ENCODE measurements at regions not wholly inside any gene's neighbourhood (a gene's known extent, or its start where the extent isn't known, plus 50 kb on each side); places are given as distances from the start of the nearest gene placed in this dataset.

GRCh38 chr2:120674246-120675170 is 61.2 kb upstream of the GLI2 start:
- FAIRE-seq (no peak), DNase-seq (ENCODE audit: extremely low spot score, insufficient read length, low read depth) (no peak)

- DNase-seq (ENCODE audit: extremely low spot score, insufficient read length, low read depth) (peak; percentile 37), FAIRE-seq (peak; percentile 59)
These were observed 60.1 kb upstream of the GLI2 start for GRCh38 chr2:120675460-120676130.

- FAIRE-seq (no peak), DNase-seq (ENCODE audit: extremely low spot score, insufficient read length, low read depth) (no peak)
These were observed 58.4 kb upstream of the GLI2 start for GRCh38 chr2:120677221-120677620.

GRCh38 chr2:120677696-120678247 is 57.9 kb upstream of the GLI2 start:
- FAIRE-seq (no peak), DNase-seq (ENCODE audit: extremely low spot score, insufficient read length, low read depth) (no peak)

GRCh38 chr2:120678251-120678650 is 57.4 kb upstream of the GLI2 start:
- no peak for DNase-seq (ENCODE audit: extremely low spot score, insufficient read length, low read depth)
- FAIRE-seq: no peak

- no peak for DNase-seq (ENCODE audit: extremely low spot score, insufficient read length, low read depth)
These were observed 56.7 kb upstream of the GLI2 start for GRCh38 chr2:120678926-120679325.

GRCh38 chr2:120679526-120679925 is 56.1 kb upstream of the GLI2 start:
- no peak for FAIRE-seq
- DNase-seq (ENCODE audit: extremely low spot score, insufficient read length, low read depth): no peak

More at GRCh38 chr2:120678926-120679325, 56.7 kb upstream of the GLI2 start:
- FAIRE-seq: no peak

- FAIRE-seq: peak; percentile 88
- DNase-seq (ENCODE audit: extremely low spot score, insufficient read length, low read depth): peak; percentile 52
These were observed 55.4 kb upstream of the GLI2 start for GRCh38 chr2:120680136-120680761.

GRCh38 chr2:120681181-120681580 is 54.5 kb upstream of the GLI2 start:
- FAIRE-seq: no peak

GRCh38 chr2:120681696-120682288 is 53.9 kb upstream of the GLI2 start:
- FAIRE-seq (no peak), DNase-seq (ENCODE audit: extremely low spot score, insufficient read length, low read depth) (no peak)

More at GRCh38 chr2:120681181-120681580, 54.5 kb upstream of the GLI2 start:
- DNase-seq (ENCODE audit: extremely low spot score, insufficient read length, low read depth): no peak

GRCh38 chr2:120682654-120683053 is 53.0 kb upstream of the GLI2 start:
- FAIRE-seq: no peak

GRCh38 chr2:120683081-120683480 is 52.6 kb upstream of the GLI2 start:
- FAIRE-seq (no peak), DNase-seq (ENCODE audit: extremely low spot score, insufficient read length, low read depth) (no peak)

More at GRCh38 chr2:120682654-120683053, 53.0 kb upstream of the GLI2 start:
- DNase-seq (ENCODE audit: extremely low spot score, insufficient read length, low read depth): no peak

- FAIRE-seq: no peak
These were observed 52.0 kb upstream of the GLI2 start for GRCh38 chr2:120683701-120684100.

GRCh38 chr2:120684289-120685065 is 51.2 kb upstream of the GLI2 start:
- no peak for DNase-seq (ENCODE audit: extremely low spot score, insufficient read length, low read depth)
- FAIRE-seq: no peak

More at GRCh38 chr2:120683701-120684100, 52.0 kb upstream of the GLI2 start:
- DNase-seq (ENCODE audit: extremely low spot score, insufficient read length, low read depth): no peak

- FAIRE-seq: no peak
- no peak for DNase-seq (ENCODE audit: extremely low spot score, insufficient read length, low read depth)
These were observed 50.3 kb upstream of the GLI2 start for GRCh38 chr2:120685066-120685973.

All from GM18507 (cell line).